Panc1 (cell line): ENCODE measurements at regions not wholly inside any gene's neighbourhood (a gene's known extent, or its start where the extent isn't known, plus 50 kb on each side); places are given as distances from the start of the nearest gene placed in this dataset.

Experiments
- SIN3A ChIP-seq: IDR thresholded peaks from 2 replicates; pipeline ENCODE4 v1.6.1; 2012; ENCODE audit warnings: low read depth, mild to moderate bottlenecking, low read length, moderate library complexity, borderline replicate concordance; ENCODE audit not compliant: insufficient read depth
- TCF7L2 ChIP-seq: IDR thresholded peaks from 2 replicates; pipeline ENCODE4 v1.6.1; 2011; ENCODE audit warnings: mild to moderate bottlenecking, low read depth, low read length, inconsistent platforms
- TF ChIP-seq, protein P1 (sequence below): fragments of 450-650 bp; IDR thresholded peaks from 2 replicates; pipeline ENCODE4 v1.5.1; 2017; ENCODE audit warnings: mild to moderate bottlenecking
- TF ChIP-seq, protein P2 (sequence below), 2 experiments: IDR thresholded peaks; 2 replicates each; pipeline ENCODE4 v1.6.1; 2011 to 2012; ENCODE audit warnings: low read depth in 2 of 2, control low read depth in 1 of 2, low read length in 1 of 2, mild to moderate bottlenecking in 1 of 2, moderate library complexity in 1 of 2; ENCODE audit not compliant: insufficient read depth in 1 of 2

DNA sequence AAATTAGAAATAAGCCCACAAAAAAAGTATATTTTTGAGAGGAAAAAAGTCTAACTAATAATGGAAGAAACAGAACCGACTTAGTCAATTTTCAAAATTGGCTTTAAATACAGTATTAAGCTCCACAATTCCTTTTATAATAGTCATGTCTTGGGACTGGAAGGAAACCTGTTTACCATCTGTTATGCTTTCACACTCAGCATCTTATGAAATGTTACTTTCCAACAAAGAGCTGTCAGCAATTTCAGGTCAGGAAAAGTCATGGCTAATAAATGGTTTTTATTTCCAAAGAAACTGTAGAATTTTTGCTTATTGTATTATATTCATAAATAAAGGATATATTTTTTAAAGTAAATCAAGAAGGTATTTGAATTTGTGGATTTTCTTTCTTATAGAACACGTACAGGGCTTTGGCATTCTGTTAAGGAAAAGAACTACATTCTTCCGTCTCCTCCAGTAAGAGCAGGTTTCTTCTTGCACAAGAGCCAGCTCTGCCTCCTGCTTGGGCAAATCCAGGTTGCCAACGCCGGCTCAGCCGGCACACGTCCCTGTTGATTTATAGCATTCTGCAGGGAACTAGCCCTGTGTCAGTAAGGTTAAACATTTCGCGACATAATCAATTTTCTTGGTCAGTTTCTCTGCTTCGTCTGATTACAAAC is 52.9 kb upstream of the GPR12 start:
- TF ChIP-seq, protein P1, sequence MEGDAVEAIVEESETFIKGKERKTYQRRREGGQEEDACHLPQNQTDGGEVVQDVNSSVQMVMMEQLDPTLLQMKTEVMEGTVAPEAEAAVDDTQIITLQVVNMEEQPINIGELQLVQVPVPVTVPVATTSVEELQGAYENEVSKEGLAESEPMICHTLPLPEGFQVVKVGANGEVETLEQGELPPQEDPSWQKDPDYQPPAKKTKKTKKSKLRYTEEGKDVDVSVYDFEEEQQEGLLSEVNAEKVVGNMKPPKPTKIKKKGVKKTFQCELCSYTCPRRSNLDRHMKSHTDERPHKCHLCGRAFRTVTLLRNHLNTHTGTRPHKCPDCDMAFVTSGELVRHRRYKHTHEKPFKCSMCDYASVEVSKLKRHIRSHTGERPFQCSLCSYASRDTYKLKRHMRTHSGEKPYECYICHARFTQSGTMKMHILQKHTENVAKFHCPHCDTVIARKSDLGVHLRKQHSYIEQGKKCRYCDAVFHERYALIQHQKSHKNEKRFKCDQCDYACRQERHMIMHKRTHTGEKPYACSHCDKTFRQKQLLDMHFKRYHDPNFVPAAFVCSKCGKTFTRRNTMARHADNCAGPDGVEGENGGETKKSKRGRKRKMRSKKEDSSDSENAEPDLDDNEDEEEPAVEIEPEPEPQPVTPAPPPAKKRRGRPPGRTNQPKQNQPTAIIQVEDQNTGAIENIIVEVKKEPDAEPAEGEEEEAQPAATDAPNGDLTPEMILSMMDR, result no peak
- TF ChIP-seq SIN3A (no peak), TCF7L2 (no peak)
- TF ChIP-seq, protein P2, sequence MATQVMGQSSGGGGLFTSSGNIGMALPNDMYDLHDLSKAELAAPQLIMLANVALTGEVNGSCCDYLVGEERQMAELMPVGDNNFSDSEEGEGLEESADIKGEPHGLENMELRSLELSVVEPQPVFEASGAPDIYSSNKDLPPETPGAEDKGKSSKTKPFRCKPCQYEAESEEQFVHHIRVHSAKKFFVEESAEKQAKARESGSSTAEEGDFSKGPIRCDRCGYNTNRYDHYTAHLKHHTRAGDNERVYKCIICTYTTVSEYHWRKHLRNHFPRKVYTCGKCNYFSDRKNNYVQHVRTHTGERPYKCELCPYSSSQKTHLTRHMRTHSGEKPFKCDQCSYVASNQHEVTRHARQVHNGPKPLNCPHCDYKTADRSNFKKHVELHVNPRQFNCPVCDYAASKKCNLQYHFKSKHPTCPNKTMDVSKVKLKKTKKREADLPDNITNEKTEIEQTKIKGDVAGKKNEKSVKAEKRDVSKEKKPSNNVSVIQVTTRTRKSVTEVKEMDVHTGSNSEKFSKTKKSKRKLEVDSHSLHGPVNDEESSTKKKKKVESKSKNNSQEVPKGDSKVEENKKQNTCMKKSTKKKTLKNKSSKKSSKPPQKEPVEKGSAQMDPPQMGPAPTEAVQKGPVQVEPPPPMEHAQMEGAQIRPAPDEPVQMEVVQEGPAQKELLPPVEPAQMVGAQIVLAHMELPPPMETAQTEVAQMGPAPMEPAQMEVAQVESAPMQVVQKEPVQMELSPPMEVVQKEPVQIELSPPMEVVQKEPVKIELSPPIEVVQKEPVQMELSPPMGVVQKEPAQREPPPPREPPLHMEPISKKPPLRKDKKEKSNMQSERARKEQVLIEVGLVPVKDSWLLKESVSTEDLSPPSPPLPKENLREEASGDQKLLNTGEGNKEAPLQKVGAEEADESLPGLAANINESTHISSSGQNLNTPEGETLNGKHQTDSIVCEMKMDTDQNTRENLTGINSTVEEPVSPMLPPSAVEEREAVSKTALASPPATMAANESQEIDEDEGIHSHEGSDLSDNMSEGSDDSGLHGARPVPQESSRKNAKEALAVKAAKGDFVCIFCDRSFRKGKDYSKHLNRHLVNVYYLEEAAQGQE (IDR thresholded peaks at IDR 0.05; ENCODE audit: insufficient read depth in 1 of 2, low read depth in 2 of 2, low read length in 1 of 2), result no peak
